GM12878 (cell line): ENCODE measurements at regions not wholly inside any gene's neighbourhood (a gene's known extent, or its start where the extent isn't known, plus 50 kb on each side); places are given as distances from the start of the nearest gene placed in this dataset.

Experiments used
- ATAC-seq: fragments of 200-7000 bp; cut with Tn5 transposase; 3 replicates; pipeline ENCODE4 v1.9.1; 2020; ENCODE audit warnings: mild to moderate bottlenecking, moderate library complexity
- BruUV-seq: library from RNA; stranded (reverse); fragments of 400-500 nt; replicated peaks from 2 replicates; lab custom pipeline; 2021; lab: Mats Ljungman, UMichigan
- CTCF ChIA-PET: fragments of 300-600 bp; sonication (Branson Sonifier 250); formaldehyde crosslinking; extraction: SDS; loops from one replicate; lab custom pipeline; 2021; ENCODE audit warnings: inconsistent platforms; lab: Yijun Ruan, JAX
- POLR2A ChIA-PET: fragments of 350-600 bp; formaldehyde crosslinking; extraction: SDS; loops from one replicate; lab custom pipeline; 2021; ENCODE audit warnings: inconsistent platforms; lab: Charles Lee
- RAD21 ChIA-PET: fragments of 300-600 bp; sonication (Branson Sonifier 250); formaldehyde crosslinking; loops from one replicate; lab custom pipeline; 2023; ENCODE audit warnings: antibody characterized with exemption; ENCODE audit not compliant: unreplicated experiment; lab: Charles Lee
- SMC1A ChIA-PET: fragments of 300-600 bp; sonication (Branson Sonifier 250); formaldehyde crosslinking; loops from one replicate; lab custom pipeline; 2023; ENCODE audit not compliant: unreplicated experiment, uncharacterized antibody; lab: Charles Lee
- DNase-seq: peaks from one replicate; pipeline ENCODE4 v3.0.0-alpha.2; 2011; ENCODE audit warnings: low read depth, low spot score
- FAIRE-seq: peaks from 3 replicates; lab custom pipeline; 2011; peaks lifted over from hg19 to GRCh38; lab: Jason Lieb, UNC
- H2AFZ ChIP-seq: 2 replicates; pipeline ENCODE4 v1.6.0; 2011; ENCODE audit warnings: low read depth, low read length, control low read depth; ENCODE audit not compliant: control insufficient read depth
- H3K27ac ChIP-seq: 2 replicates; pipeline ENCODE4 v1.5.1; 2011; ENCODE audit warnings: control low read depth; ENCODE audit not compliant: control insufficient read depth, insufficient read depth
- H3K27me3 ChIP-seq, 2 experiments: replicated peaks in 1 of 2; 2 replicates each; pipeline versions ENCODE4 v1.6.0 to v1.6.1; 2011; ENCODE audit warnings: low read length in 1 of 2; ENCODE audit not compliant: control insufficient read depth in 2 of 2, insufficient read depth in 2 of 2
- H3K36me3 ChIP-seq, 2 experiments: 2 replicates each; pipeline ENCODE4 v1.5.1; 2011; ENCODE audit warnings: low read length in 1 of 2; ENCODE audit not compliant: control insufficient read depth in 2 of 2, insufficient read depth in 2 of 2
- H3K4me1 ChIP-seq: 2 replicates; pipeline ENCODE4 v1.6.1; 2011; ENCODE audit warnings: mild to moderate bottlenecking, low read length, moderate library complexity, mixed read lengths; ENCODE audit not compliant: control insufficient read depth, insufficient read depth
- H3K4me2 ChIP-seq: 2 replicates; pipeline ENCODE4 v1.6.0; 2011; ENCODE audit warnings: control low read depth; ENCODE audit not compliant: control insufficient read depth, insufficient read depth
- H3K4me3 ChIP-seq: fragments of 200-600 bp; sonication (generic); 2 replicates; pipeline ENCODE4 v1.5.1; 2016
- H3K79me2 ChIP-seq: 2 replicates; pipeline ENCODE4 v1.6.0; 2011; ENCODE audit warnings: low read length; ENCODE audit not compliant: control insufficient read depth, insufficient read depth
- H3K9ac ChIP-seq: 2 replicates; pipeline ENCODE4 v1.8.0; 2011; ENCODE audit warnings: low read length, control low read depth, mixed read lengths; ENCODE audit not compliant: control insufficient read depth, insufficient read depth
- H3K9me3 ChIP-seq: replicated peaks from 3 replicates; pipeline ENCODE4 v1.5.1; 2011; ENCODE audit warnings: mild to moderate bottlenecking, low read length; ENCODE audit not compliant: control insufficient read depth, insufficient read depth
- H4K20me1 ChIP-seq: 2 replicates; pipeline ENCODE4 v1.6.0; 2011; ENCODE audit not compliant: control insufficient read depth, insufficient read depth
- ATF7 ChIP-seq: fragments of 450-650 bp; IDR thresholded peaks from 2 replicates; pipeline ENCODE4 v1.6.1; 2016; ENCODE audit warnings: low read depth, mild to moderate bottlenecking
- BACH1 ChIP-seq: fragments of 450-650 bp; IDR thresholded peaks from 2 replicates; pipeline ENCODE4 v1.6.1; 2017; ENCODE audit warnings: mild to moderate bottlenecking, borderline replicate concordance
- EED ChIP-seq: sonication (generic); IDR thresholded peaks from 2 replicates; pipeline ENCODE4 v1.6.1; 2016; ENCODE audit warnings: antibody characterized with exemption, low read depth
- YBX1 ChIP-seq: fragments of 450-650 bp; IDR thresholded peaks from 2 replicates; pipeline ENCODE4 v1.6.1; 2016; ENCODE audit warnings: antibody characterized with exemption
- ZNF217 ChIP-seq: fragments of 450-650 bp; IDR thresholded peaks from 2 replicates; pipeline ENCODE4 v1.6.1; 2017; ENCODE audit warnings: antibody characterized with exemption, mild to moderate bottlenecking
- WGBS: methylation state at CpG from one replicate; pipeline ENCODE4 v1.1.6; 2016; ENCODE audit warnings: low lambda C conversion rate; ENCODE audit not compliant: insufficient replicate concordance, insufficient coverage; ENCODE audit errors: missing lambda C conversion rate; 5-methylcytosine and 5-hydroxymethylcytosine counted together
- in situ Hi-C: fragments of 300-500 bp; cut with MboI; formaldehyde crosslinking; loops from 9 replicates; pipeline ENCODE4 v1.14.3; 2018; ENCODE audit warnings: mixed read lengths
- intact Hi-C: fragments of 100-400 bp; cut with micrococcal nuclease; formaldehyde crosslinking; loops from one replicate; pipeline ENCODE4 v1.14.2; 2022; ENCODE audit not compliant: unreplicated experiment
- TF ChIP-seq, protein P1 (sequence below): fragments of 450-650 bp; IDR thresholded peaks from 2 replicates; pipeline ENCODE4 v1.6.1; 2016; ENCODE audit warnings: mild to moderate bottlenecking, moderate library complexity, borderline replicate concordance

DNA sequence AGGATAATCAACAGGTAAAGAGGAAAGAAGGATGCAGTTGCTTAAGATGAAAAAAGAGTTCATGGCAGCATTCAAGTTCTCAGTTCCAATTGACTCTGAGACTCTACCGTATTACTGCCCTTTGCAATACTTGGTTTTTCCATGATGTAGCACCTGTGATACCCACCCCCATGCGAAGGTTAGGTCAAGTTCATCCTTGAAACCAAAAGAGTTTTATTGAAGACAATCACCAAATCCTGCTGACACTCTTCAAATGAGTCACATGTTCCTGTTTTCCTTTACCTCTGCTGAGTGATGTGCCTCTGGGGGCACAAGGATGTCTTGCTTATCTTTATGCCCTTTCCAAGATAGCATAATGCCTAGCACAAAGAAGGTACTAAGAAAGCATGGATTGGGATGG, 111.3 kb upstream of the SLC7A14 start:
- no peaks in the 10 kb centered on the region for H3K4me1 ChIP-seq
- no peaks in the 10 kb centered on the region for H3K9me3 ChIP-seq
- H3K36me3 ChIP-seq: no peaks in the 10 kb centered on the region
- peaks cover 1 to 2% of the 10 kb centered on the region in 2 experiments; a peak in 1 of 4 replicates for H3K27me3 ChIP-seq
- ChIA-PET SMC1A (interaction anchor here (1.3 kb wide), 1 partner anchor 20 kb away, joined by 3 read pairs; no protein-coding TSS in a partner anchor), POLR2A (no interaction called here), CTCF (interaction anchor here (0.9 to 1.2 kb wide), 2 partner anchors 151 to 283 kb away, joined by 3 read pairs; no protein-coding TSS in a partner anchor), RAD21 (no interaction called here)
- FAIRE-seq: no peak
- TF ChIP-seq ZNF217 (no peak), ATF7 (no peak), BACH1 (no peak), EED (no peak), YBX1 (no peak)
- TF ChIP-seq, protein P1, sequence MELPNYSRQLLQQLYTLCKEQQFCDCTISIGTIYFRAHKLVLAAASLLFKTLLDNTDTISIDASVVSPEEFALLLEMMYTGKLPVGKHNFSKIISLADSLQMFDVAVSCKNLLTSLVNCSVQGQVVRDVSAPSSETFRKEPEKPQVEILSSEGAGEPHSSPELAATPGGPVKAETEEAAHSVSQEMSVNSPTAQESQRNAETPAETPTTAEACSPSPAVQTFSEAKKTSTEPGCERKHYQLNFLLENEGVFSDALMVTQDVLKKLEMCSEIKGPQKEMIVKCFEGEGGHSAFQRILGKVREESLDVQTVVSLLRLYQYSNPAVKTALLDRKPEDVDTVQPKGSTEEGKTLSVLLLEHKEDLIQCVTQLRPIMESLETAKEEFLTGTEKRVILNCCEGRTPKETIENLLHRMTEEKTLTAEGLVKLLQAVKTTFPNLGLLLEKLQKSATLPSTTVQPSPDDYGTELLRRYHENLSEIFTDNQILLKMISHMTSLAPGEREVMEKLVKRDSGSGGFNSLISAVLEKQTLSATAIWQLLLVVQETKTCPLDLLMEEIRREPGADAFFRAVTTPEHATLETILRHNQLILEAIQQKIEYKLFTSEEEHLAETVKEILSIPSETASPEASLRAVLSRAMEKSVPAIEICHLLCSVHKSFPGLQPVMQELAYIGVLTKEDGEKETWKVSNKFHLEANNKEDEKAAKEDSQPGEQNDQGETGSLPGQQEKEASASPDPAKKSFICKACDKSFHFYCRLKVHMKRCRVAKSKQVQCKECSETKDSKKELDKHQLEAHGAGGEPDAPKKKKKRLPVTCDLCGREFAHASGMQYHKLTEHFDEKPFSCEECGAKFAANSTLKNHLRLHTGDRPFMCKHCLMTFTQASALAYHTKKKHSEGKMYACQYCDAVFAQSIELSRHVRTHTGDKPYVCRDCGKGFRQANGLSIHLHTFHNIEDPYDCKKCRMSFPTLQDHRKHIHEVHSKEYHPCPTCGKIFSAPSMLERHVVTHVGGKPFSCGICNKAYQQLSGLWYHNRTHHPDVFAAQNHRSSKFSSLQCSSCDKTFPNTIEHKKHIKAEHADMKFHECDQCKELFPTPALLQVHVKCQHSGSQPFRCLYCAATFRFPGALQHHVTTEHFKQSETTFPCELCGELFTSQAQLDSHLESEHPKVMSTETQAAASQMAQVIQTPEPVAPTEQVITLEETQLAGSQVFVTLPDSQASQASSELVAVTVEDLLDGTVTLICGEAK: no peak
- BruUV-seq: no TSS peak
- no peak for DNase-seq
- H3K9ac ChIP-seq: no peak overlapping the region
- H2AFZ ChIP-seq: no peak overlapping the region
- H3K79me2 ChIP-seq: no peaks in the 10 kb centered on the region
- intact Hi-C loops: no loop called here
- in situ Hi-C loops: no loop called here
- no peak overlapping the region for H3K4me2 ChIP-seq
- H3K4me3 ChIP-seq: no peak overlapping the region
- 71% methylated on average over 2 of the region's 2 CpGs for WGBS
- H3K27ac ChIP-seq: no peak overlapping the region
- no peaks in the 10 kb centered on the region for H4K20me1 ChIP-seq
- ATAC-seq: no peak
